B cell (primary cell): ENCODE measurements at regions not wholly inside any gene's neighbourhood (a gene's known extent, or its start where the extent isn't known, plus 50 kb on each side); places are given as distances from the start of the nearest gene placed in this dataset.

Experiments used
- ATAC-seq: fragments of 200-7000 bp; cut with Tn5 transposase; one replicate; pipeline ENCODE4 v1.10.0; 2021; ENCODE audit warnings: low read depth, mild to moderate bottlenecking, moderate number of reproducible peaks, moderate library complexity
- CTCF ChIA-PET: fragments of 350-600 bp; sonication (Branson Sonifier 250); formaldehyde crosslinking; loops from one replicate; lab custom pipeline; 2021; ENCODE audit warnings: antibody characterized with exemption, inconsistent platforms; lab: Charles Lee
- POLR2A ChIA-PET: fragments of 350-600 bp; sonication (Branson Sonifier 250); formaldehyde crosslinking; loops from one replicate; lab custom pipeline; 2021; ENCODE audit warnings: antibody characterized with exemption; lab: Charles Lee
- DNase-seq: peaks from one replicate; pipeline ENCODE4 v3.0.0; 2013
- H2AFZ ChIP-seq: 2 replicates; pipeline ENCODE4 v1.6.1; 2012; ENCODE audit warnings: mild to moderate bottlenecking, low read depth, low read length; ENCODE audit not compliant: insufficient read depth, poor library complexity, severe bottlenecking
- H3K27ac ChIP-seq, 2 donors: 1 replicate in 1 of 2; 2 replicates in 1 of 2; pipeline ENCODE4 v1.5.1; 2012 to 2013; ENCODE audit warnings: low read length in 2 of 2, mild to moderate bottlenecking in 2 of 2, moderate library complexity in 1 of 2
- H3K27me3 ChIP-seq, 4 experiments: fragments of 200-600 bp in 1 of 4; sonication (generic) in 1 of 4; replicated peaks in 1 of 4; 1 replicate in 2 of 4; 2 replicates in 2 of 4; pipeline versions ENCODE4 v1.6.1 to v1.7.0; 2013 to 2016; ENCODE audit warnings: low read length in 3 of 4, mild to moderate bottlenecking in 2 of 4, mixed read lengths in 1 of 4, moderate library complexity in 1 of 4; ENCODE audit not compliant: insufficient read depth in 4 of 4, control insufficient read depth in 3 of 4; ENCODE audit errors: control extremely low read depth in 1 of 4
- H3K36me3 ChIP-seq, 2 experiments: replicated peaks in 1 of 2; 1 replicate in 1 of 2; 2 replicates in 1 of 2; pipeline versions ENCODE4 v1.6.1 to v1.7.1; 2013; ENCODE audit warnings: low read length in 1 of 2; ENCODE audit not compliant: insufficient read depth in 2 of 2, control insufficient read depth in 1 of 2; ENCODE audit errors: control extremely low read depth in 1 of 2, extremely low read depth in 1 of 2
- H3K4me1 ChIP-seq, 2 donors: fragments of 200-600 bp in 1 of 2; sonication (generic) in 1 of 2; 1 replicate in 1 of 2; 2 replicates in 1 of 2; pipeline versions ENCODE4 v1.5.1 to v1.6.1; 2013 to 2017; ENCODE audit warnings: low read length in 2 of 2; ENCODE audit not compliant: control insufficient read depth in 2 of 2, insufficient read depth in 2 of 2
- H3K4me2 ChIP-seq: replicated peaks from 2 replicates; pipeline ENCODE3; 2012; ENCODE audit warnings: mild to moderate bottlenecking, low read depth, low read length; ENCODE audit not compliant: poor library complexity, severe bottlenecking
- H3K4me3 ChIP-seq, 5 experiments: fragments of 200-600 bp in 1 of 5; sonication (generic) in 1 of 5; 1 replicate in 3 of 5; 2 replicates in 2 of 5; pipeline versions ENCODE4 v1.5.1 to v1.7.0; 2011 to 2016; ENCODE audit warnings: low read length in 4 of 5, mild to moderate bottlenecking in 4 of 5, low read depth in 2 of 5, control low read depth in 1 of 5, moderate library complexity in 1 of 5; ENCODE audit not compliant: insufficient read depth in 1 of 5; ENCODE audit errors: control extremely low read depth in 1 of 5, extremely low read depth in 1 of 5
- H3K79me2 ChIP-seq: fragments of 200-600 bp; sonication (generic); one replicate; pipeline ENCODE4 v1.6.0; 2016; ENCODE audit warnings: low read length; ENCODE audit not compliant: control insufficient read depth, insufficient read depth
- H3K9ac ChIP-seq: fragments of 200-600 bp; sonication (generic); 2 replicates; pipeline ENCODE4 v1.6.1; 2017; ENCODE audit warnings: mild to moderate bottlenecking, low read length, moderate library complexity
- H3K9me3 ChIP-seq, 3 donors: one replicate each; pipeline versions ENCODE4 v1.6.1 to v1.7.1; 2013; ENCODE audit warnings: low read length in 2 of 3; ENCODE audit not compliant: control insufficient read depth in 2 of 3, insufficient read depth in 1 of 3; ENCODE audit errors: control extremely low read depth in 1 of 3
- H4K20me1 ChIP-seq: 2 replicates; pipeline ENCODE4 v1.6.0; 2012; ENCODE audit warnings: mild to moderate bottlenecking, low read length; ENCODE audit not compliant: insufficient read depth, control insufficient read depth, poor library complexity, severe bottlenecking
- H3K27ac Mint-ChIP-seq: one replicate; pipeline ENCODE4 v1.8.0; 2021; ENCODE audit warnings: mixed read lengths
- H3K27me3 Mint-ChIP-seq: one replicate; pipeline ENCODE4 v1.8.0; 2021; ENCODE audit warnings: mixed read lengths
- H3K4me1 Mint-ChIP-seq: one replicate; pipeline ENCODE4 v1.8.0; 2021; ENCODE audit warnings: mixed read lengths
- H3K4me3 Mint-ChIP-seq: one replicate; pipeline ENCODE4 v1.8.0; 2021; ENCODE audit warnings: mixed read lengths
- H3K9me3 Mint-ChIP-seq: one replicate; pipeline ENCODE4 v1.8.0; 2022; ENCODE audit warnings: mixed read lengths; ENCODE audit not compliant: insufficient read depth
- EZH2 ChIP-seq: IDR thresholded peaks from 2 replicates; pipeline ENCODE4 v1.6.1; 2012; ENCODE audit warnings: borderline replicate concordance, low read depth, mild to moderate bottlenecking, moderate library complexity, low read length; ENCODE audit not compliant: insufficient read depth, poor library complexity, severe bottlenecking
- WGBS: methylation state at CpG from one replicate; pipeline ENCODE4 v1.1.5; 2013; ENCODE audit warnings: missing lambda C conversion rate; ENCODE audit not compliant: insufficient coverage; 5-methylcytosine and 5-hydroxymethylcytosine counted together
- intact Hi-C: fragments of 100-400 bp; cut with micrococcal nuclease; formaldehyde crosslinking; loops from one replicate; pipeline ENCODE4 v1.10.0; 2022
- TF ChIP-seq, protein P1 (sequence below): fragments of 200-600 bp; IDR thresholded peaks from one replicate; pipeline ENCODE4 v1.8.0; 2022; ENCODE audit warnings: antibody characterized with exemption, mild to moderate bottlenecking

DNA sequence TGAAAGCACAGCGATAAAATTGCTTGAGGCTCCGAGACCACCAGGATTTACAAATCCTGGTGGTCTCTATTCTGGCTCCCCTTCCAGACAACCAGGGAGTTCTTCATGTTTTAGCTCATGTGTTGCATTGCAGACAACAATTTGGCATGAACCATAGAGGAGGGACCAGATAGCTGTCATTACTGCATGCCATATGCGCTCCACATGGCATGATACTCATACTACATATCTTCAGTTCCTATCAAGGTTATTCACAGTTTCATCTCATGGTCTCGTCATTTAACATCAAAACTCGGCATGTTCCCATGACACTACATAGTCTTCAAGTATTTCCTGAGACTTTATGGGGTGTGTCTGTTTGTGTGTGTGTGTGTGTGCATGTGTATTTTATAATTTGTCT is 220.3 kb downstream of the OR13H1 start:
- no peak overlapping the region for H3K27ac Mint-ChIP-seq
- POLR2A ChIA-PET = no interaction called here
- Histone ChIP-seq H3K79me2 (no peaks in the 10 kb centered on the region), H3K27me3 (no peaks in the 10 kb centered on the region), H4K20me1 (no peaks in the 10 kb centered on the region), H3K27ac (no peak overlapping the region), H3K4me2 (peak overlapping the region; percentile 76), H3K9ac (peak overlapping the region; percentile 59), H2AFZ (peak overlapping the region; percentile 11), H3K9me3 (peaks cover 0 to 6% (median 0%) of the 10 kb centered on the region in 3 donors), H3K4me1 (peaks cover 0 to 3% of the 10 kb centered on the region in 2 donors), H3K36me3 (no peaks in the 10 kb centered on the region), H3K4me3 (peak overlapping the region in 3 of 5 experiments; percentile 53 to 65 (median 61))
- no peaks in the 10 kb centered on the region for H3K9me3 Mint-ChIP-seq
- intact Hi-C loops = no loop called here
- CTCF ChIA-PET = no interaction called here
- no peak for TF ChIP-seq EZH2
- TF ChIP-seq, protein P1, sequence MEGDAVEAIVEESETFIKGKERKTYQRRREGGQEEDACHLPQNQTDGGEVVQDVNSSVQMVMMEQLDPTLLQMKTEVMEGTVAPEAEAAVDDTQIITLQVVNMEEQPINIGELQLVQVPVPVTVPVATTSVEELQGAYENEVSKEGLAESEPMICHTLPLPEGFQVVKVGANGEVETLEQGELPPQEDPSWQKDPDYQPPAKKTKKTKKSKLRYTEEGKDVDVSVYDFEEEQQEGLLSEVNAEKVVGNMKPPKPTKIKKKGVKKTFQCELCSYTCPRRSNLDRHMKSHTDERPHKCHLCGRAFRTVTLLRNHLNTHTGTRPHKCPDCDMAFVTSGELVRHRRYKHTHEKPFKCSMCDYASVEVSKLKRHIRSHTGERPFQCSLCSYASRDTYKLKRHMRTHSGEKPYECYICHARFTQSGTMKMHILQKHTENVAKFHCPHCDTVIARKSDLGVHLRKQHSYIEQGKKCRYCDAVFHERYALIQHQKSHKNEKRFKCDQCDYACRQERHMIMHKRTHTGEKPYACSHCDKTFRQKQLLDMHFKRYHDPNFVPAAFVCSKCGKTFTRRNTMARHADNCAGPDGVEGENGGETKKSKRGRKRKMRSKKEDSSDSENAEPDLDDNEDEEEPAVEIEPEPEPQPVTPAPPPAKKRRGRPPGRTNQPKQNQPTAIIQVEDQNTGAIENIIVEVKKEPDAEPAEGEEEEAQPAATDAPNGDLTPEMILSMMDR = no peak
- H3K27me3 Mint-ChIP-seq = no peaks in the 10 kb centered on the region
- no CpG with 5 or more reads among the region's 5 CpGs for WGBS
- H3K4me3 Mint-ChIP-seq = no peak overlapping the region
- no peak for ATAC-seq
- no peaks in the 10 kb centered on the region for H3K4me1 Mint-ChIP-seq
- DNase-seq = no peak

DNA sequence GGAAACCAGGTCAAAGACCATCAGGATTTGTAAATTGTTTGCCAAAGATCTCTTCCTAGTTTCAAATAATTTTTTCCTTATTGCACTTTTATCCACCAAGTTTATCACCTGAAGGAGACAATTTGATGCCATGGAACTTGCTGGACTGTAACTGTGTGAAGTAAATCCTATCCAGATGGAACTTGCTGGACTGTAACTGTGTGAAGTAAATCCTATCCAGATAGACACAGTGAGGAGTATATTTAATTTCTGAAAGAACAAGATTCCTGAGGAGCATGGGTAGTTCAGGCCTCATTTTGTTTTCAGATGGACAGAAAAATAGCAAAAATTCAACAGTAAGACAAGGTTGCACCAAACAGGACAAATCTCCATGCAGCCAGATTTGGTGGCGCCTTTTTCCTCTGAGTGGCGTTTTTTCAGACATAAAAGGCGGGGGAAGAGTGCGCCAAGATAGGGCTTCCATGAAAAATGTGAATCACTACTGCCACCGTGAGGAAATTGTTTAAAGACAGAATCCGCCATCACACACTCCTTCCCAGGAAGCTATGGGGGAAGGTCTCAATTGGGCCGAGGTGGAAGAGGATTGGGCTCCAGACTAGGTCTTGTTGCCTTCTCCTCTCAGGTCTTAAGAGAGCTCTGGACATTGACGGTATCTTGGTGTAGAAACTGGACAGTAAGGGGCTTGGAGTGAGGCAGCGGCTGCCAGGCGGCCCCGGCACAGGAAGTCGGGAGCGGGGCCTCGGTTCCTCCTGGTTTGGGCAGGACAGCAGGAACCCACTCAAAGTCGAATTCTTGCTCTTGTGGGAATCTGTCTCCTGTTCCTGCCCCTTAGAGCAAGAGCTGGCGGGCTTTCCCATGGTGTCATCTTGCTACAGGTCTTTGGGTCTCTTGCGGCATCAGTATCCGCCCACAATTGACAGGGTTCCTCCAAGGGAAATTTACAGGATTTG is 234.7 kb downstream of the OR13H1 start:
- peak overlapping the region in 3 of 5 experiments; percentile 52 to 78 (median 67) for H3K4me3 ChIP-seq
- Mint-ChIP-seq H3K27me3 (no peaks in the 10 kb centered on the region), H3K27ac (no peak overlapping the region), H3K4me1 (no peaks in the 10 kb centered on the region), H3K9me3 (no peaks in the 10 kb centered on the region), H3K4me3 (no peak overlapping the region)
- ChIA-PET CTCF (no interaction called here), POLR2A (no interaction called here)
- no peak for TF ChIP-seq EZH2
- TF ChIP-seq, protein P1 = no peak
- H2AFZ ChIP-seq = peak overlapping the region; percentile 82
- H3K9ac ChIP-seq = peak overlapping the region; percentile 60
- no peak for ATAC-seq
- no peak for DNase-seq
- H3K27me3 ChIP-seq = no peaks in the 10 kb centered on the region
- WGBS = 97% methylated on average over 10 of the region's 18 CpGs
- no peaks in the 10 kb centered on the region for H4K20me1 ChIP-seq
- H3K79me2 ChIP-seq = no peaks in the 10 kb centered on the region
- H3K9me3 ChIP-seq = no peaks in the 10 kb centered on the region
- peak overlapping the region in 1 of 2 donors; percentile 68 for H3K27ac ChIP-seq
- peak overlapping the region; percentile 80 for H3K4me2 ChIP-seq
- intact Hi-C loops = no loop called here
- peaks cover 0 to 9% of the 10 kb centered on the region in 2 donors for H3K4me1 ChIP-seq
- H3K36me3 ChIP-seq = peaks cover 0 to 6% of the 10 kb centered on the region in 2 experiments
